ENCODE measurements at regions not wholly inside any gene's neighbourhood (a gene's known extent, or its start where the extent isn't known, plus 50 kb on each side); places are given as distances from the start of the nearest gene placed in this dataset.

GRCh38 chr13:105984236-105984635 lies 551.2 kb downstream of the EFNB2 start:
- no peak for DNase-seq (ENCODE audit: low spot score)

GRCh38 chr13:105982219-105982930 lies 553.1 kb downstream of the EFNB2 start:
- no peak for DNase-seq (ENCODE audit: low spot score)

- peak; percentile 83 for DNase-seq (ENCODE audit: low spot score)
Measured at GRCh38 chr13:105979131-105980011, 556.1 kb downstream of the EFNB2 start.

GRCh38 chr13:105974380-105974779 lies 561.1 kb downstream of the EFNB2 start:
- DNase-seq (ENCODE audit: low spot score) = no peak

GRCh38 chr13:105972811-105973590 lies 562.5 kb downstream of the EFNB2 start:
- peak; percentile 63 for DNase-seq (ENCODE audit: low spot score)

- DNase-seq (ENCODE audit: low spot score) = peak; percentile 33
Measured at GRCh38 chr13:105972306-105972721, 563.1 kb downstream of the EFNB2 start.

- no peak for DNase-seq (ENCODE audit: low spot score)
Measured at GRCh38 chr13:105971738-105972137, 563.7 kb downstream of the EFNB2 start.

GRCh38 chr13:105971312-105971711 lies 564.1 kb downstream of the EFNB2 start:
- no peak for DNase-seq (ENCODE audit: low spot score)

GRCh38 chr13:105969761-105970160 lies 565.7 kb downstream of the EFNB2 start:
- peak; percentile 79 for DNase-seq (ENCODE audit: low spot score)

- DNase-seq (ENCODE audit: low spot score) = no peak
Measured at GRCh38 chr13:105965910-105966309, 569.6 kb downstream of the EFNB2 start.

GRCh38 chr13:105962080-105962479 lies 573.4 kb downstream of the EFNB2 start:
- no peak for DNase-seq (ENCODE audit: low spot score)

GRCh38 chr13:105961438-105961837 lies 574.0 kb downstream of the EFNB2 start:
- no peak for DNase-seq (ENCODE audit: low spot score)

- DNase-seq (ENCODE audit: low spot score) = no peak
Measured at GRCh38 chr13:105960326-105960725, 575.1 kb downstream of the EFNB2 start.

GRCh38 chr13:105959876-105960275 lies 575.6 kb downstream of the EFNB2 start:
- no peak for DNase-seq (ENCODE audit: low spot score)

GRCh38 chr13:105957769-105958438 lies 577.6 kb downstream of the EFNB2 start:
- no peak for DNase-seq (ENCODE audit: low spot score)

GRCh38 chr13:105956921-105957320 lies 578.5 kb downstream of the EFNB2 start:
- DNase-seq (ENCODE audit: low spot score) = no peak

- no peak for DNase-seq (ENCODE audit: low spot score)
Measured at GRCh38 chr13:105952973-105953290, 582.5 kb downstream of the EFNB2 start.

- no peak for DNase-seq (ENCODE audit: low spot score)
Measured at GRCh38 chr13:105952233-105952972, 583.1 kb downstream of the EFNB2 start.

GRCh38 chr13:105948143-105948542 lies 587.3 kb downstream of the EFNB2 start:
- DNase-seq (ENCODE audit: low spot score) = no peak

- no peak for DNase-seq (ENCODE audit: low spot score)
Measured at GRCh38 chr13:105940882-105941281, 594.6 kb downstream of the EFNB2 start.

GRCh38 chr13:105937451-105937850 lies 598.0 kb downstream of the EFNB2 start:
- DNase-seq (ENCODE audit: low spot score) = no peak
